ENCODE measurements at regions not wholly inside any gene's neighbourhood (a gene's known extent, or its start where the extent isn't known, plus 50 kb on each side); places are given as distances from the start of the nearest gene placed in this dataset.

DNA sequence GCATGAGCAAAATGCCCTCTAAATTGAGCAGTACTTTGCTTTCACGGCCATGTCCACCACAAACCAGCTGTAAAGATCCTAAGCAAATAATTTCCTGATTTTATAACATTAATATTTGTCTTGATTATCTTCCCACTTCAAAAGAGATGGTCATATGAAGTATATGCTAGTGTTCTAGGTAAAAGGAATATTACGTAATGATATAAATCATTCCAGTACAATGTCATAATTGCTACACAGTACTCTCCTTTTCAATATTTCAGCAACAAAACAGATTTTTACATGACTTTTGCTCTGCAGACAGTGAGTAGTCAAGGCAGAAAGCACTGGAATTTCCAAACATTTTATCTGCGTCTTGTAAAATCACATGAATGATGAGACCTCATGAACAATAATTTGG, 572.8 kb upstream of the FRG1 start:
- Histone ChIP-seq H3K27ac (ENCODE audit: low read depth, low read length) (no peak overlapping the region), H3K27me3 (ENCODE audit: insufficient read depth, low read length) (no peaks in the 10 kb centered on the region), H3K36me3 (ENCODE audit: insufficient read depth, low read length) (no peaks in the 10 kb centered on the region), H3K9me3 (ENCODE audit: insufficient read depth, low read depth, low read length) (no peaks in the 10 kb centered on the region), H3K4me1 (ENCODE audit: insufficient read depth, low read length) (no peaks in the 10 kb centered on the region), H3K4me3 (ENCODE audit: low read length) (no peak overlapping the region), H3K9ac (ENCODE audit: low read depth, low read length) (no peak overlapping the region)
- 99% methylated on average over 3 of the region's 3 CpGs for WGBS

DNA sequence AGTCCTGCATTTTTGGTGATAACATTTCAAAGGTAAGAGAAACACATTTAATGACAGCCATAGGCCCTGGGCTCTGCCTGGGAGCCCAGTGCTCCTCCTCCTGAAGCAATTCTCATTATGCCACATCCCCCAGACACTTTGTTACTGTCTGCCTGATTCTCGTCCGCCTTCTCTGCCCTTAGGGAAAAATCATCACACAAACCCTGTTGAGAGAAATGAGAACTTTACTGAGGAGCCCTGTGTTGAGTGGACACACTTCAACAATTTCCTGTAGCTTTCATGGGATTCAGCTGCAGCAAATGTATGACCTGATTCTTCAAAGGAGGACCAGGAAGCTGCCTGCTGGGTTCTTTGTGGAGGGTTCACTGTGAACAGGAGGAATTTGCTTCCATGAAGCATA, 566.5 kb upstream of the FRG1 start:
- 78% methylated on average over 2 of the region's 2 CpGs for WGBS
- no peak overlapping the region for H3K9ac ChIP-seq (ENCODE audit: low read depth, low read length)
- H3K27ac ChIP-seq (ENCODE audit: low read depth, low read length): no peak overlapping the region

DNA sequence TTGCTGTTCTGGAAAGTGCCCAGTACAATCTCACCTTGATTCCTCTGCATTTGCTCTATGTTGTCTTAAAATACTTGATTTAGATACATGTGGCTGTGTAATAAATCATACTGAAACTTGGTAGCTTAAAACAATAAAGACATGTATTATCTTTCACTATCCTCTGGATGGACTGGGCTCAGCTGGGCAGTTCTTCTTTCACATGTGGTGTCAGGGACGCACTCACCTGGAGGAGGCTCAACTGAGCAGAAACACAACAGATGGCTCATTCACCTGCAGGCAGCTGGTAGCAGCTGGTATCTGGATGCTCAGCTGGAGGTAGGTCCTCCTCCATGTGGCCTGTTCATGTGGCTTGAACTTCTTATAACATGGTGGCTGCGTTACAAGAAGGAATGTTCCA, 563.8 kb upstream of the FRG1 start:
- Histone ChIP-seq H3K9ac (ENCODE audit: low read depth, low read length) (no peak overlapping the region), H3K27me3 (ENCODE audit: insufficient read depth, low read length) (no peaks in the 10 kb centered on the region), H3K27ac (ENCODE audit: low read depth, low read length) (no peak overlapping the region), H3K9me3 (ENCODE audit: insufficient read depth, low read depth, low read length) (no peaks in the 10 kb centered on the region), H3K4me1 (ENCODE audit: insufficient read depth, low read length) (0 out of 2 replicates have a peak, but pooled peaks cover 5% of the 10 kb centered on the region), H3K4me3 (ENCODE audit: low read length) (no peak overlapping the region), H3K36me3 (ENCODE audit: insufficient read depth, low read length) (no peaks in the 10 kb centered on the region)
- 95% methylated on average over 2 of the region's 2 CpGs for WGBS

More for the DNA sequence above, 566.5 kb upstream of the FRG1 start:
- Histone ChIP-seq H3K9me3 (ENCODE audit: insufficient read depth, low read depth, low read length) (no peaks in the 10 kb centered on the region), H3K27me3 (ENCODE audit: insufficient read depth, low read length) (no peaks in the 10 kb centered on the region), H3K4me1 (ENCODE audit: insufficient read depth, low read length) (0 out of 2 replicates have a peak, but pooled peaks cover 5% of the 10 kb centered on the region), H3K4me3 (ENCODE audit: low read length) (no peak overlapping the region), H3K36me3 (ENCODE audit: insufficient read depth, low read length) (no peaks in the 10 kb centered on the region)

DNA sequence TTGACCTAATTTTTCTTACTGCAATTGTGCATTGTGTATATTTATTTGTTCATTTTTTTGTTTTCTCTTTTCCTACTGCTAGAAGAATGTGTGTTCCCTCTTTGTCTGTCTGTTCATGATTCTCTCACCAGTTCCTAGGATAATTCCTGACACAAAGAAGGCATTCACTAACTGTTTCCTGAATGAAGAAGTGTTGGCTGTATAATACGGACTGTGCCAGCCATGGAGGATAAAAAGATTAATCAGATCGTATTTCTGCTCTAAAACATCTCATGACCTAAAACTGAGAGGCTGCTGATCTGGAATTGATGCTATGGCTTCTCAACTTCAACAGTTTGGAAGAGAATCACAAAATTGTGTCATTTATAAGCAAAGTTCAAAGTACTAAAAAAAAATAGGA, 563.1 kb upstream of the FRG1 start:
- WGBS: 97% methylated on average over 2 of the region's 2 CpGs

DNA sequence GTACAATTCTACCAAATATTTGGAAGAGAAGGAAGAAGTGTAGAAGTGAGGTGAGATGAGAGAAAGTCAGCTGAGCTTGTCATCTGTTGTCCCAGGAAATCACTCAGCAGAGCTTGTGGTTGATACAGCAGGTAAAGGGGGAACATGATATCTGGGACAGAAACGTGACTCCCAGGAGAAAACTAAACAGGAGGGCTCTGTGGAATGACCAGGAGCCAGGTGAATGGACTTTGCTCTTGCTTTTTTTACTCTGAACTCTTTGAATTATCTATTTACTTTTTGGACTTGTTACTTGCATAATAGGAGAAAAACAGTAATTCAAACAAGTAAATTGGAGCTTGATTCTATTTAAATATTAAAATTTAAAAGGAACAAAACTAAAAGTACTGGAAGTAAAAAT, 555.6 kb upstream of the FRG1 start:
- Histone ChIP-seq H3K9ac (ENCODE audit: low read depth, low read length) (no peak overlapping the region), H3K4me3 (ENCODE audit: low read length) (no peak overlapping the region), H3K27ac (ENCODE audit: low read depth, low read length) (no peak overlapping the region), H3K9me3 (ENCODE audit: insufficient read depth, low read depth, low read length) (no peaks in the 10 kb centered on the region), H3K36me3 (ENCODE audit: insufficient read depth, low read length) (no peaks in the 10 kb centered on the region), H3K27me3 (ENCODE audit: insufficient read depth, low read length) (no peaks in the 10 kb centered on the region), H3K4me1 (ENCODE audit: insufficient read depth, low read length) (no peaks in the 10 kb centered on the region)
- WGBS: 65% methylated on average over 1 of the region's 1 CpG

More for the DNA sequence above, 563.1 kb upstream of the FRG1 start:
- Histone ChIP-seq H3K36me3 (ENCODE audit: insufficient read depth, low read length) (no peaks in the 10 kb centered on the region), H3K9ac (ENCODE audit: low read depth, low read length) (no peak overlapping the region), H3K4me3 (ENCODE audit: low read length) (no peak overlapping the region), H3K9me3 (ENCODE audit: insufficient read depth, low read depth, low read length) (no peaks in the 10 kb centered on the region), H3K27me3 (ENCODE audit: insufficient read depth, low read length) (no peaks in the 10 kb centered on the region), H3K4me1 (ENCODE audit: insufficient read depth, low read length) (0 out of 2 replicates have a peak, but pooled peaks cover 5% of the 10 kb centered on the region), H3K27ac (ENCODE audit: low read depth, low read length) (no peak overlapping the region)

DNA sequence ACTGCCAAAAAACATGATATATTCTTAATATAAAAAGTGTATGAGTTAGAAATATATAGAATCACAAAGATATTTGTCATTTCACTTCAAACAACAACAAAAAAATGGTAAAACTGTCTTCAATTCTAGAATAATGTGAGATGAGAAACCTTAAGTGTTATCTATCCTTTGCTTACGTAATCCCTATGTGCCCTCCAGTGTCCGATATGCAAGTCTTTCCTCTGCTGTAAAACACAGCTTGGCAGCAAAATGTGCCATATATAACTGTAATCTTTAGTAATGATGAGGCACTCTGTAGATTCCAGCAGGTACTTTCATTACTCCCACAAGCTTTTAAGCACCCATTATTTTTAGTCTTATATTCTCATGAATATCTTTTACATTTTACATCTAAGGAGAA, 555.1 kb upstream of the FRG1 start:
- 95% methylated on average over 2 of the region's 2 CpGs for WGBS
- Histone ChIP-seq H3K4me3 (ENCODE audit: low read length) (no peak overlapping the region), H3K9me3 (ENCODE audit: insufficient read depth, low read depth, low read length) (no peaks in the 10 kb centered on the region), H3K36me3 (ENCODE audit: insufficient read depth, low read length) (no peaks in the 10 kb centered on the region), H3K27me3 (ENCODE audit: insufficient read depth, low read length) (no peaks in the 10 kb centered on the region), H3K4me1 (ENCODE audit: insufficient read depth, low read length) (no peaks in the 10 kb centered on the region), H3K27ac (ENCODE audit: low read depth, low read length) (no peak overlapping the region), H3K9ac (ENCODE audit: low read depth, low read length) (no peak overlapping the region)

DNA sequence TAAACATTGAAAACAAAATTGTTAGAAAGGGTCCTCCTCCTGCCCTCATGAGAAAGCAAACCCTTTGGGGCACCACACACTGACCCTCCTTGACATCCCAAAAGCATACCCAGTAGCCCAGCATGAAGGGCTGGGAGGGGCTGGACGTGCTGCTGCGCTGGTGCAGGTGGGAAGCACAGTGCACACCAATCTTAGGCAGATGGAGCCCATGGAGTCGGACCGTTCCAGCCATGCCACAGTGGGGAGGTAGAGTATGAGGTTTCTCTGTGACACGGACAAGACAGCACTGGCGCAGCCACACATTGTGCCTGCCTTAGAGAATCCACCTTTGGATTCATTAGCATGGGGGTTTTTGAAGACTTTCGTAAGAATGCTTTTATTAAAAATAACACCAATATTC, 544.2 kb upstream of the FRG1 start:
- WGBS: 94% methylated on average over 6 of the region's 7 CpGs
- H3K9ac ChIP-seq (ENCODE audit: low read depth, low read length): no peak overlapping the region
- H3K4me1 ChIP-seq (ENCODE audit: insufficient read depth, low read length): no peaks in the 10 kb centered on the region
- H3K4me3 ChIP-seq (ENCODE audit: low read length): no peak overlapping the region
- H3K27ac ChIP-seq (ENCODE audit: low read depth, low read length): no peak overlapping the region
- no peaks in the 10 kb centered on the region for H3K36me3 ChIP-seq (ENCODE audit: insufficient read depth, low read length)
- no peaks in the 10 kb centered on the region for H3K27me3 ChIP-seq (ENCODE audit: insufficient read depth, low read length)
- H3K9me3 ChIP-seq (ENCODE audit: insufficient read depth, low read depth, low read length): no peaks in the 10 kb centered on the region

DNA sequence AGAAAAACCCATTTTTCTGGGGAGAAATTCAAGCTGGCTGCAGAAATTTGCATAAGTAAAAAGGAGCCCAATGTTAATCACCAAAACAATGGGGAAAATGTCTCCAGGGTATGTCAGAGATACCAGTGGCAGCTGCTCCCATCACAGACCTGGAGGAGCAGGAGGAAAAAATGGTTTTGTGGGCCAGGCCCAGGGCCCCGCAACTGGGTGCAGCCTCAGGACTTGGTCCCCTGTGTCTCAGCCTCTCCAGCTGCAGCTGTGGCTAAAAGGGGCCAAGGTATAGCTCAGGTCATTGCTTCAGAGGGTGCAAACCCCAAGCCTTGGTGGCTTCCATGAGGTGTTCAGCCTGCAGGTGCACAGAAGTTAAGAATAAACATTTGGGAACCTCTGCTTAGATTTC, 536.4 kb upstream of the FRG1 start:
- H3K9ac ChIP-seq (ENCODE audit: low read depth, low read length): no peak overlapping the region
- H3K36me3 ChIP-seq (ENCODE audit: insufficient read depth, low read length): no peaks in the 10 kb centered on the region
- no peaks in the 10 kb centered on the region for H3K27me3 ChIP-seq (ENCODE audit: insufficient read depth, low read length)
- WGBS: 91% methylated on average over 1 of the region's 1 CpG
- no peak overlapping the region for H3K27ac ChIP-seq (ENCODE audit: low read depth, low read length)
- H3K4me3 ChIP-seq (ENCODE audit: low read length): no peak overlapping the region
- no peaks in the 10 kb centered on the region for H3K4me1 ChIP-seq (ENCODE audit: insufficient read depth, low read length)
- H3K9me3 ChIP-seq (ENCODE audit: insufficient read depth, low read depth, low read length): 0 out of 2 replicates have a peak, but pooled peaks cover 5% of the 10 kb centered on the region

DNA sequence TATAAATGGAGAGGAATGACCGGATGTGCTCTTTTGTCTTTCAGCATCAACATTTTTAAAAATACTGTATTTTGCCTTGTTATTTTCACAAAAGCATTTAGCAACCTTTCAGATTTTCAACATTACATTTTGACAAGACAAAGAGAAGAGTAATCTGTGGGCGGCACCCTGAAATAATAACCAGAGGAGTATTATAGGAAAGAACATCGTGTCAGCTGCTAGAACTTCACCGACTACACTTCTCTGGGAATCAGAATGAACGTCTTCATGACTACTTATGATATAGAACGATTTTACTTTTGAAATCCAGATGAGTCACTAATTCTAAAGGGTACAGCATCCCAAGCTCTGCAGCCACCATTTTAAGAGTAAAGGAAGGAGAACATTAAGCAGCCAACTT, 531.5 kb upstream of the FRG1 start:
- Histone ChIP-seq H3K9me3 (ENCODE audit: insufficient read depth, low read depth, low read length) (0 out of 2 replicates have a peak, but pooled peaks cover 5% of the 10 kb centered on the region), H3K9ac (ENCODE audit: low read depth, low read length) (no peak overlapping the region), H3K36me3 (ENCODE audit: insufficient read depth, low read length) (no peaks in the 10 kb centered on the region), H3K4me1 (ENCODE audit: insufficient read depth, low read length) (no peaks in the 10 kb centered on the region), H3K4me3 (ENCODE audit: low read length) (no peak overlapping the region), H3K27ac (ENCODE audit: low read depth, low read length) (no peak overlapping the region), H3K27me3 (ENCODE audit: insufficient read depth, low read length) (no peaks in the 10 kb centered on the region)
- 90% methylated on average over 6 of the region's 6 CpGs for WGBS

DNA sequence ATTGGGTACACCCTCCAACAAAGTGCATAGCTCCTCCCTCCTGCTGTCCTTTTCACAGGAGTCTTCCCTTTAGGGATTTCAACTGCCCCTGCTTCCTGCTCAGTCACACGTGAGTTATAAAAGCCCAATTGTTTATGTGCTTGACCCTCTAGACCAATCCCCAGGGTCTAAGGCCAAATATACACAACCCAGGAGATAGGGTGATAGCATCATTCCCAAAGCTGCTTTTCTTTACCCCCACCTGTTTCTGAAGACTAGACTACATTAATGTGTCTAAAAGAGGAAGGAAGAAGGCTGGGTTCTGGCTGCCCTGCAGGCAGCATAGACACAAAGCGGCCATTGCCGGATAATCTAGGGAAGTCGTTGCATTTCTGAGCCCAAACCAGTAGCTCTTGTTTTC, 526.7 kb upstream of the FRG1 start:
- Histone ChIP-seq H3K36me3 (ENCODE audit: insufficient read depth, low read length) (no peaks in the 10 kb centered on the region), H3K27ac (ENCODE audit: low read depth, low read length) (no peak overlapping the region), H3K9ac (ENCODE audit: low read depth, low read length) (no peak overlapping the region), H3K9me3 (ENCODE audit: insufficient read depth, low read depth, low read length) (no peaks in the 10 kb centered on the region), H3K27me3 (ENCODE audit: insufficient read depth, low read length) (no peaks in the 10 kb centered on the region), H3K4me3 (ENCODE audit: low read length) (no peak overlapping the region), H3K4me1 (ENCODE audit: insufficient read depth, low read length) (no peaks in the 10 kb centered on the region)
- WGBS: 84% methylated on average over 4 of the region's 4 CpGs

DNA sequence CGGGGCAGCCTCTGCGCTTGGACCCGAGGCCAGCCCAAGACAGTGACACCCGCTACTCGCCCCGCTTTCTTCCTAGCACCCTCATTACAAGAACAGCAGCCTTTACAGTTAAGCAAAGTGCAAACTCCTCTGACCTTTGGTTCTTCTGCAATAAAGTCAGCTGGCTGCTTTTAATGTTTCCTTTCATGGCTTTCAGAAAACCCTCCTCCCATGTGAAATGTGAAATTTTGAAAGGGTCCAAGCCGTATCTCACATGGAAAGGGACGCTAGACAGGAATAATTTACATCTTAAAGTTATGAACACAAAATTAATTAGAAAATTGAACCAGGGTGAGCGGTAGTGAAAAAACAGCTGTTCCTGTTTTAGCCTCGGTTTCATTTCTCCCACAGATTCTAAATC, 520.1 kb upstream of the FRG1 start:
- H3K27me3 ChIP-seq (ENCODE audit: insufficient read depth, low read length): no peaks in the 10 kb centered on the region
- H3K4me1 ChIP-seq (ENCODE audit: insufficient read depth, low read length): no peaks in the 10 kb centered on the region
- no peak overlapping the region for H3K9ac ChIP-seq (ENCODE audit: low read depth, low read length)
- no peaks in the 10 kb centered on the region for H3K36me3 ChIP-seq (ENCODE audit: insufficient read depth, low read length)
- 95% methylated on average over 10 of the region's 10 CpGs for WGBS
- no peak overlapping the region for H3K4me3 ChIP-seq (ENCODE audit: low read length)
- no peak overlapping the region for H3K27ac ChIP-seq (ENCODE audit: low read depth, low read length)
- H3K9me3 ChIP-seq (ENCODE audit: insufficient read depth, low read depth, low read length): no peaks in the 10 kb centered on the region

DNA sequence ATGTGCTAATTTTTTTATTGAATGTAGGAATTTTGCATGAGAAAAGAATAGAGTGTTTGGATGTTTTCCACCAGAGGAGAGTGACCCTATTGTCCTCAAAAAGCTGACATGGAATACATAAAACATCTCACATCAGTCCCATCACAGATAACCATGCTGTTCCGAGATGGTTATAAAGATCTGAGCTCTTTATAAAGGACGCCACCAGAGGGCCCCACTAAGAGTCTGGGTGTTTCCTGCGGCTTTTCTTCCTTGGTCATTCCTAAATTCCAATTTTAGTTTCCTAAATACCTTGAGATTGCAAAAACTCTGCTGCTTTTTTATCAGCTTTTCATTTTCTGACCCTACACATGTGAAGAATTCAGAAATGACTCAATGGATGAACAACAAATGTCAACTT, 504.5 kb upstream of the FRG1 start:
- Histone ChIP-seq H3K4me3 (ENCODE audit: low read length) (no peak overlapping the region), H3K27ac (ENCODE audit: low read depth, low read length) (no peak overlapping the region), H3K4me1 (ENCODE audit: insufficient read depth, low read length) (no peaks in the 10 kb centered on the region), H3K9me3 (ENCODE audit: insufficient read depth, low read depth, low read length) (peaks cover 9% of the 10 kb centered on the region), H3K36me3 (ENCODE audit: insufficient read depth, low read length) (no peaks in the 10 kb centered on the region), H3K9ac (ENCODE audit: low read depth, low read length) (no peak overlapping the region), H3K27me3 (ENCODE audit: insufficient read depth, low read length) (no peaks in the 10 kb centered on the region)
- 87% methylated on average over 3 of the region's 3 CpGs for WGBS

Measured in HUES64 (cell line).